ENCODE measurements at regions not wholly inside any gene's neighbourhood (a gene's known extent, or its start where the extent isn't known, plus 50 kb on each side); places are given as distances from the start of the nearest gene placed in this dataset.

DNA sequence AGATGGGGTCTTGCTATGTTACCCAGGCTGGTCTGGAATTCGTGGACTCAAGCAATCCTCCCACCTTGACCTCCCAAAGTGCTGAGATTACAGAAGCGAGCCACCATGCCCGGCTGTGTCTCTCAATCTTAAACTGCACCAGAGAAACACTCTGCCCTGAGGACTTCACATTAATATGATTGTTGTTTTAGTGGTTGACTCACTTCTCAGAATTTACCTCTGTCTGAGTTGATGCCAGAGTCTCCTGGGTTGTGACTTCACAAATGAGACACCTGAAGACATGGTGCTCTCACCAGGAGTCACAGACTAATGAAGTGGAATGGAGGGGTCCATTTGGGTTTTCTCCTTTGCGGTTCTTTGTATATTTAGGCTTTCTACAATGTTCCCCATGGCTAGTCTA lies 61.0 kb upstream of the TGIF1 start:
- TF ChIP-seq RFX5 (IDR thresholded peaks at IDR 0.05; ENCODE audit: low read depth, low read length) (no peak), MAFK (IDR thresholded peaks at IDR 0.05; ENCODE audit: low read depth, low read length) (no peak), FOS (IDR thresholded peaks at IDR 0.05; ENCODE audit: low read depth, low read length) (no peak), RAD21 (IDR thresholded peaks at IDR 0.05; ENCODE audit: low read length) (no peak), POLR2A (IDR thresholded peaks at IDR 0.05; ENCODE audit: low read depth, low read length) (no peak)
- TF ChIP-seq, protein P1, sequence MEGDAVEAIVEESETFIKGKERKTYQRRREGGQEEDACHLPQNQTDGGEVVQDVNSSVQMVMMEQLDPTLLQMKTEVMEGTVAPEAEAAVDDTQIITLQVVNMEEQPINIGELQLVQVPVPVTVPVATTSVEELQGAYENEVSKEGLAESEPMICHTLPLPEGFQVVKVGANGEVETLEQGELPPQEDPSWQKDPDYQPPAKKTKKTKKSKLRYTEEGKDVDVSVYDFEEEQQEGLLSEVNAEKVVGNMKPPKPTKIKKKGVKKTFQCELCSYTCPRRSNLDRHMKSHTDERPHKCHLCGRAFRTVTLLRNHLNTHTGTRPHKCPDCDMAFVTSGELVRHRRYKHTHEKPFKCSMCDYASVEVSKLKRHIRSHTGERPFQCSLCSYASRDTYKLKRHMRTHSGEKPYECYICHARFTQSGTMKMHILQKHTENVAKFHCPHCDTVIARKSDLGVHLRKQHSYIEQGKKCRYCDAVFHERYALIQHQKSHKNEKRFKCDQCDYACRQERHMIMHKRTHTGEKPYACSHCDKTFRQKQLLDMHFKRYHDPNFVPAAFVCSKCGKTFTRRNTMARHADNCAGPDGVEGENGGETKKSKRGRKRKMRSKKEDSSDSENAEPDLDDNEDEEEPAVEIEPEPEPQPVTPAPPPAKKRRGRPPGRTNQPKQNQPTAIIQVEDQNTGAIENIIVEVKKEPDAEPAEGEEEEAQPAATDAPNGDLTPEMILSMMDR (conservative IDR thresholded peaks at IDR 0.05; ENCODE audit: low read depth, low read length): no peak

All from IMR-90 (cell line).